ENCODE measurements at regions not wholly inside any gene's neighbourhood (a gene's known extent, or its start where the extent isn't known, plus 50 kb on each side); places are given as distances from the start of the nearest gene placed in this dataset.

DNA sequence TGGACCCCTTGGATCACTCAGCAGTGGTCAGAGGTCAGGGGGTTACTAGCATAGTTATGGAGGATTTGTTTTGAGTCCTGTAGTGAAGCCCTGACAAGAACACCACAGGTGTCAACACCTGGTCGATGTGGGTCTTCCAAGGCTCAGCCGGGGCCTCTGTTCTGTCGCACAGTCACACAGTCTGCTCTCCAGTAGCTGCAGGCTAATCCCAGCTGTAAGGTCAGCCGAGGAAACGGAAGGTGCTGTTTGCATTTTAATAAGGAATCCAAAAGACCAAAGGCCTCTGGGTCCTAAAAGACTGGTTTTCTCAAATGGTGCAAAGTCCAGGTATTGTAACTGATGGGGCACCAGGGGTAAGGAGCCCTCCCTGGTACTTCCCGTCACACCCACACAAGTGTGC, 71.7 kb downstream of the RPLP1 start:
- DNase-seq (ENCODE audit: low spot score): no peak
- H3K27me3 ChIP-seq (replicated peaks; ENCODE audit: insufficient read depth): no peaks in the 10 kb centered on the region
- no peak overlapping the region for H3K4me3 ChIP-seq
- no peaks in the 10 kb centered on the region for H3K9me3 ChIP-seq
- no peaks in the 10 kb centered on the region for H3K4me1 ChIP-seq (ENCODE audit: control insufficient read depth in 1 of 2, low read depth in 2 of 2)
- H3K36me3 ChIP-seq: no peaks in the 10 kb centered on the region
- TF ChIP-seq, protein P1, sequence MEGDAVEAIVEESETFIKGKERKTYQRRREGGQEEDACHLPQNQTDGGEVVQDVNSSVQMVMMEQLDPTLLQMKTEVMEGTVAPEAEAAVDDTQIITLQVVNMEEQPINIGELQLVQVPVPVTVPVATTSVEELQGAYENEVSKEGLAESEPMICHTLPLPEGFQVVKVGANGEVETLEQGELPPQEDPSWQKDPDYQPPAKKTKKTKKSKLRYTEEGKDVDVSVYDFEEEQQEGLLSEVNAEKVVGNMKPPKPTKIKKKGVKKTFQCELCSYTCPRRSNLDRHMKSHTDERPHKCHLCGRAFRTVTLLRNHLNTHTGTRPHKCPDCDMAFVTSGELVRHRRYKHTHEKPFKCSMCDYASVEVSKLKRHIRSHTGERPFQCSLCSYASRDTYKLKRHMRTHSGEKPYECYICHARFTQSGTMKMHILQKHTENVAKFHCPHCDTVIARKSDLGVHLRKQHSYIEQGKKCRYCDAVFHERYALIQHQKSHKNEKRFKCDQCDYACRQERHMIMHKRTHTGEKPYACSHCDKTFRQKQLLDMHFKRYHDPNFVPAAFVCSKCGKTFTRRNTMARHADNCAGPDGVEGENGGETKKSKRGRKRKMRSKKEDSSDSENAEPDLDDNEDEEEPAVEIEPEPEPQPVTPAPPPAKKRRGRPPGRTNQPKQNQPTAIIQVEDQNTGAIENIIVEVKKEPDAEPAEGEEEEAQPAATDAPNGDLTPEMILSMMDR (IDR thresholded peaks at IDR 0.05): no peak
- no peak overlapping the region for H3K27ac ChIP-seq
- ATAC-seq (ENCODE audit: insufficient number of reproducible peaks, low FRiP score, low read depth): no peak

DNA sequence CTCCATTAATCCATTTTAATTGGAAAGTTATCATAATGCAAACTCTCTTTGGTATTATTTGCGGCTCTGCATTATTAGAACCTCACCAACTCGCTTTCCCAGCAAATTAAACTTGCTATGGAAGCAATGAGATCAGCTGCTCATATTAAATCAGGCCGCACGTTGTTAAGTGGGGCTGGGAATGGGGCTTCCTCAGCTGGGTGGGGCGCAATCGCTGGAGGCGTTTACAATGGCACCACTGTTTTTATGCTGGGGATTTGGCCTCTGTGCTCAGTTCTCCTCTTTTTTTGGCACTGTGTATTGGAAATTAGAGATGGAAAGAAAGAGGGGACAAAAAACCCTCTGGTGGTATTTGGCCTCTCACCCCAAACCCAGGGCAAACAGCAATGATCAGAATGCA, 72.2 kb downstream of the RPLP1 start:
- Histone ChIP-seq H3K4me1 (ENCODE audit: control insufficient read depth in 1 of 2, low read depth in 2 of 2) (no peaks in the 10 kb centered on the region), H3K27me3 (replicated peaks; ENCODE audit: insufficient read depth) (no peaks in the 10 kb centered on the region), H3K9me3 (no peaks in the 10 kb centered on the region), H3K4me3 (no peak overlapping the region), H3K36me3 (no peaks in the 10 kb centered on the region), H3K27ac (no peak overlapping the region)
- DNase-seq (ENCODE audit: low spot score) (no peak), ATAC-seq (ENCODE audit: insufficient number of reproducible peaks, low FRiP score, low read depth) (no peak)
- TF ChIP-seq, protein P1 (IDR thresholded peaks at IDR 0.05): no peak

GRCh38 chr15:69525543-69525942, 72.9 kb downstream of the RPLP1 start:
- no peak for DNase-seq (ENCODE audit: low spot score)
- H3K9me3 ChIP-seq: no peaks in the 10 kb centered on the region
- H3K27ac ChIP-seq: no peak overlapping the region
- H3K4me3 ChIP-seq: no peak overlapping the region
- ATAC-seq (ENCODE audit: insufficient number of reproducible peaks, low FRiP score, low read depth): no peak
- no peaks in the 10 kb centered on the region for H3K36me3 ChIP-seq
- H3K27me3 ChIP-seq (replicated peaks; ENCODE audit: insufficient read depth): no peaks in the 10 kb centered on the region
- H3K4me1 ChIP-seq (ENCODE audit: control insufficient read depth in 1 of 2, low read depth in 2 of 2): no peaks in the 10 kb centered on the region
- TF ChIP-seq, protein P1 (IDR thresholded peaks at IDR 0.05): no peak

DNA sequence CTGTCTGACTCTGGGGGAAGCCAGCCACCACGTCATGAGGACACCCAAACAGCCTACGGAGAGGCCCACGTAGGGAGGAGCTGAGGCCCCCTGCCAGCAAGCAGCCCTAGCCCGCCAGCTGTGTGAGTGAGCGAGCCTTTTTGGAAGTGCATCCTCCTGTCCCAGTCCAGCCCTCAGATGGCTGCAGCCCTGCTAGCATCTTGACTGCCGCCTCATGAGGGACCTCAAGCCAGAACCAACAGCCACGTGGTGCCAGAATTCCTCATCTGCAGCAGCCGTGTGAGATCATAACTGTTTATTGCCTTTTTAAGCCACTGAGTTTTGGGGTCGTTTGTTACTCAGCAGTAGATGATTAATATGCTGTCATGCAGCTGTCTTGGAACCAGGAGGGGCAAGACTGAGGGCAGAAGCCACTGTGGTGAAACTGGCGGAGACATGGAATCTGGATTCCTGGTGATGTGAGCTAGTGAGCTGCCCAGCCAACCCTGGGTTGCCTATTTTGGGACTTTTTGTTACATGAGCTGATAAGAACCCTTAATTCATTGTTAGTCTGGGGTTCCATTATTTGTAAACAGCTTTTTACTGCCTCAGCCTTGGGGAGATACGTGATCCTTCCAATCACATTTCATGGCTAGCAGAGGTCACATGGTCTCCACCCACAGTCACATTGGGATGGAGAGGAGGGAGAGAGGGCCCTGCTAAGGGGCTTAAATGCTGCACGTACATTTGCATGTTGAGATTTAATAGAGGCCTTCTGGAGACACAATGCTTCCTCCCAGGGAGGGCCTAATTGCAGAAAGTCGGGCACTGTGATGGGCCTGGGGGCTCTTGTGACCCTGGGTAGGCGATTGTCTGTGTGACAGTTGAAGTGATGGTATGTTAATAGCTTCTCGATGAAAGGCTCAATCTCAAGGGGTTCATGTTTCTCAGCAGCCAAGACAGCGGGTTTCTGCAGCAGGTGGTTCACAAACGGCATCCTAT, 73.8 kb downstream of the RPLP1 start:
- no peak overlapping the region for H3K4me3 ChIP-seq

GRCh38 chr15:69529141-69529540, 76.5 kb downstream of the RPLP1 start:
- peaks cover 0 to 12% of the 10 kb centered on the region in 2 donors for H3K4me1 ChIP-seq (ENCODE audit: control insufficient read depth in 1 of 2, low read depth in 2 of 2)
- DNase-seq (ENCODE audit: low spot score): no peak
- TF ChIP-seq, protein P1 (IDR thresholded peaks at IDR 0.05): no peak

More for the DNA sequence above, 73.8 kb downstream of the RPLP1 start:
- ATAC-seq (ENCODE audit: insufficient number of reproducible peaks, low FRiP score, low read depth) (no peak), DNase-seq (ENCODE audit: low spot score) (no peak)
- no peaks in the 10 kb centered on the region for H3K9me3 ChIP-seq
- H3K4me1 ChIP-seq (ENCODE audit: control insufficient read depth in 1 of 2, low read depth in 2 of 2): peaks cover 0 to 2% of the 10 kb centered on the region in 2 donors
- TF ChIP-seq, protein P1 (IDR thresholded peaks at IDR 0.05): no peak
- no peak overlapping the region for H3K27ac ChIP-seq
- no peaks in the 10 kb centered on the region for H3K36me3 ChIP-seq
- no peaks in the 10 kb centered on the region for H3K27me3 ChIP-seq (replicated peaks; ENCODE audit: insufficient read depth)

More at GRCh38 chr15:69529141-69529540, 76.5 kb downstream of the RPLP1 start:
- no peak overlapping the region for H3K4me3 ChIP-seq
- H3K27me3 ChIP-seq (replicated peaks; ENCODE audit: insufficient read depth): no peaks in the 10 kb centered on the region
- H3K27ac ChIP-seq: no peak overlapping the region
- H3K36me3 ChIP-seq: no peaks in the 10 kb centered on the region
- H3K9me3 ChIP-seq: no peaks in the 10 kb centered on the region
- no peak for ATAC-seq (ENCODE audit: insufficient number of reproducible peaks, low FRiP score, low read depth)
